H9 (cell line): ENCODE measurements at regions not wholly inside any gene's neighbourhood (a gene's known extent, or its start where the extent isn't known, plus 50 kb on each side); places are given as distances from the start of the nearest gene placed in this dataset.

ENCODE experiments used
- DNase-seq: peaks from one replicate; pipeline ENCODE4 v3.0.0-alpha.2; 2017
- H2AFZ ChIP-seq: one replicate; pipeline ENCODE4 v1.6.1; 2013; ENCODE audit warnings: mild to moderate bottlenecking, low read length, control low read depth, moderate library complexity
- H2AK5ac ChIP-seq: 2 replicates; pipeline ENCODE4 v1.6.1; 2013; ENCODE audit warnings: low read length, control low read depth, mixed read lengths; ENCODE audit not compliant: insufficient read length
- H2BK120ac ChIP-seq: one replicate; pipeline ENCODE4 v1.6.1; 2013; ENCODE audit warnings: low read depth, mild to moderate bottlenecking, low read length, control low read depth, inconsistent platforms; ENCODE audit not compliant: poor library complexity, severe bottlenecking
- H2BK12ac ChIP-seq: 2 replicates; pipeline ENCODE4 v1.6.1; 2013; ENCODE audit warnings: low read length, control low read depth, mixed read lengths, low read depth; ENCODE audit not compliant: insufficient read length
- H2BK15ac ChIP-seq: 2 replicates; pipeline ENCODE4 v1.6.1; 2013; ENCODE audit warnings: low read depth, low read length, control low read depth
- H2BK20ac ChIP-seq: one replicate; pipeline ENCODE4 v1.6.1; 2013; ENCODE audit warnings: low read depth, mild to moderate bottlenecking, low read length, control low read depth, inconsistent platforms; ENCODE audit not compliant: poor library complexity, severe bottlenecking
- H2BK5ac ChIP-seq: 2 replicates; pipeline ENCODE4 v1.6.1; 2013; ENCODE audit warnings: low read length, control low read depth, mixed read lengths; ENCODE audit not compliant: insufficient read length
- H3K14ac ChIP-seq: 2 replicates; pipeline ENCODE4 v1.6.1; 2013; ENCODE audit warnings: low read length, control low read depth; ENCODE audit not compliant: insufficient read depth
- H3K18ac ChIP-seq: 2 replicates; pipeline ENCODE4 v1.6.1; 2013; ENCODE audit warnings: low read depth, mild to moderate bottlenecking, mixed read lengths, low read length, control low read depth; ENCODE audit not compliant: insufficient read length
- H3K23ac ChIP-seq: 2 replicates; pipeline ENCODE4 v1.6.1; 2013; ENCODE audit warnings: low read length, control low read depth, mixed read lengths, low read depth; ENCODE audit not compliant: insufficient read length
- H3K23me2 ChIP-seq: 2 replicates; pipeline ENCODE4 v1.6.1; 2013; ENCODE audit warnings: low read depth, mild to moderate bottlenecking, mixed read lengths, low read length, control low read depth; ENCODE audit not compliant: insufficient read length, poor library complexity, severe bottlenecking
- H3K27ac ChIP-seq: 2 replicates; pipeline ENCODE4 v1.5.1; 2013; ENCODE audit warnings: low read length, control low read depth, mixed read lengths, low read depth; ENCODE audit not compliant: insufficient read length
- H3K27me3 ChIP-seq: 2 replicates; pipeline ENCODE4 v1.6.1; 2013; ENCODE audit warnings: low read length, control low read depth, inconsistent platforms; ENCODE audit not compliant: insufficient read depth
- H3K4ac ChIP-seq: 2 replicates; pipeline ENCODE4 v1.6.1; 2013; ENCODE audit warnings: low read depth, mild to moderate bottlenecking, control low read depth, inconsistent platforms, low read length, moderate library complexity
- H3K4me1 ChIP-seq: 2 replicates; pipeline ENCODE4 v1.6.1; 2013; ENCODE audit warnings: low read length, control low read depth, inconsistent platforms; ENCODE audit not compliant: insufficient read depth
- H3K4me2 ChIP-seq: 2 replicates; pipeline ENCODE4 v1.6.1; 2013; ENCODE audit warnings: low read length, control low read depth, mixed read lengths; ENCODE audit not compliant: insufficient read length, insufficient read depth
- H3K56ac ChIP-seq: 2 replicates; pipeline ENCODE4 v1.6.1; 2013; ENCODE audit warnings: low read depth, mild to moderate bottlenecking, mixed read lengths, low read length, control low read depth; ENCODE audit not compliant: insufficient read length
- H3K79me1 ChIP-seq: 2 replicates; pipeline ENCODE4 v1.6.1; 2013; ENCODE audit warnings: low read depth, mild to moderate bottlenecking, moderate library complexity, low read length, control low read depth, inconsistent platforms; ENCODE audit not compliant: insufficient read depth, poor library complexity, severe bottlenecking
- H3K79me2 ChIP-seq: 2 replicates; pipeline ENCODE4 v1.6.1; 2013; ENCODE audit warnings: low read length, control low read depth, inconsistent platforms; ENCODE audit not compliant: insufficient read depth
- H3K9ac ChIP-seq: 2 replicates; pipeline ENCODE4 v1.6.1; 2013; ENCODE audit warnings: low read length, control low read depth, mixed read lengths; ENCODE audit not compliant: insufficient read length; ENCODE audit errors: extremely low read depth
- H3K9me3 ChIP-seq: one replicate; pipeline ENCODE4 v1.6.1; 2013; ENCODE audit warnings: low read depth, low read length, inconsistent platforms; ENCODE audit not compliant: control insufficient read depth
- H3T11ph ChIP-seq: one replicate; pipeline ENCODE4 v1.6.1; 2013; ENCODE audit warnings: mild to moderate bottlenecking, low read length, control low read depth, inconsistent platforms
- H4K20me1 ChIP-seq: one replicate; pipeline ENCODE4 v1.6.1; 2013; ENCODE audit not compliant: control insufficient read depth, insufficient read length, insufficient read depth
- H4K5ac ChIP-seq: 2 replicates; pipeline ENCODE4 v1.6.1; 2013; ENCODE audit warnings: low read depth, mild to moderate bottlenecking, mixed read lengths, low read length, control low read depth; ENCODE audit not compliant: insufficient read length
- H4K8ac ChIP-seq: replicated peaks from 2 replicates; pipeline ENCODE4 v1.6.1; 2013; ENCODE audit warnings: low read length, control low read depth, mixed read lengths, low read depth; ENCODE audit not compliant: insufficient read length
- H4K91ac ChIP-seq: 2 replicates; pipeline ENCODE4 v1.6.1; 2013; ENCODE audit warnings: low read depth, mild to moderate bottlenecking, moderate library complexity, mixed read lengths, low read length, control low read depth; ENCODE audit not compliant: insufficient read length
- H3K27ac Mint-ChIP-seq, 3 experiments: 2 replicates in 2 of 3; 3 replicates in 1 of 3; pipeline ENCODE4 v1.8.0; 2020 to 2021; ENCODE audit warnings: mixed read lengths in 3 of 3, mild to moderate bottlenecking in 1 of 3, moderate library complexity in 1 of 3
- H3K27me3 Mint-ChIP-seq: 2 replicates; pipeline ENCODE4 v1.8.0; 2021; ENCODE audit warnings: low read depth, mild to moderate bottlenecking, moderate library complexity, mixed read lengths
- H3K36me3 Mint-ChIP-seq, 3 experiments: 2 replicates in 2 of 3; 3 replicates in 1 of 3; pipeline ENCODE4 v1.8.0; 2020 to 2021; ENCODE audit warnings: low read depth in 3 of 3, mixed read lengths in 3 of 3; ENCODE audit not compliant: insufficient read depth in 1 of 3
- H3K4me1 Mint-ChIP-seq, 2 experiments: 2 replicates each; pipeline ENCODE4 v1.8.0; 2020; ENCODE audit warnings: mixed read lengths in 2 of 2
- H3K4me3 Mint-ChIP-seq, 2 experiments: 2 replicates in 1 of 2; 3 replicates in 1 of 2; pipeline ENCODE4 v1.8.0; 2020 to 2021; ENCODE audit warnings: mild to moderate bottlenecking in 2 of 2, mixed read lengths in 2 of 2, moderate library complexity in 1 of 2
- H3K9me3 Mint-ChIP-seq, 2 experiments: 2 replicates in 1 of 2; 3 replicates in 1 of 2; pipeline ENCODE4 v1.8.0; 2020; ENCODE audit warnings: mild to moderate bottlenecking in 2 of 2, mixed read lengths in 2 of 2, moderate library complexity in 1 of 2
- CTCF ChIP-seq: fragments of 200-600 bp; sonication (generic); conservative IDR thresholded peaks from 3 replicates; pipeline ENCODE4 v1.8.0; 2021; ENCODE audit warnings: antibody characterized with exemption, mild to moderate bottlenecking
- WGBS: extraction: QIAGEN DNeasy Blood & Tissue Kit; methylation state at CpG from one replicate; pipeline ENCODE4 v1.1.7; 2013; ENCODE audit warnings: missing lambda C conversion rate, low lambda C conversion rate, mixed read lengths; ENCODE audit not compliant: insufficient read length; ENCODE audit errors: extremely low coverage; 5-methylcytosine and 5-hydroxymethylcytosine counted together

DNA sequence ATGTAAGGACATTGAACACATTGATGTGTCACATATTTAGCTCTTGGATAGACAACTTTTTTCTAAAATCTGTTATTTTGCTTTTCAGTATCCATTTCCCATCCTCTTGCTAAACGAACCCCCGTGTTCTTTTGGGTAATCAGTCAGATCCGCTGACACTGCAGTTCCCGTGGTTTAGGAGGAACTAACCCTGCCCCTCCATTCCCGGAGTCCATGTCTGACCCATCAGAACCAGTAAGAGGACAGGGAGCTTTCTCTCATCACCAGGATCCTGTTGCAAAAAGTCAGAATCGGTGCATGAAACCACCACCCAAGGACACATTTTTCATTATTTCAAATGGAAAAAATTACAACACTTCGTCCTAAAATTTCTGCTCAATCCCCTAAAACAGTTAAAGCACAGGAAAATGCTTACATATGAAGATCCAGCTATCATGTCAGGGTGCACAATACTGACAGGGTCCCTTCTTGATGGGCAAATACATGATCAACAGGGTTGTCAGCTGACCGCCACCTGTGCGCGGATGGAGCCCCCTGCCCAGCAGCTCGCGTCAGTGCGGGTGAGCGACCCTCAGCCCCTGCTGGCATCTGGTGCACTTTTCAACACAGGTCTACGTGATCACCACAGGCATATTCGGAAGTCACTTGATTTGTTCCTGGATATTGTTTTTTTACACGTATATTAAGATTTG is 276.8 kb downstream of the ADGRD1 start:
- Histone ChIP-seq H2AFZ (no peak overlapping the region), H3K23ac (no peak overlapping the region), H4K91ac (no peak overlapping the region), H3K4ac (no peak overlapping the region), H3K9ac (no peak overlapping the region), H4K5ac (no peak overlapping the region), H2BK120ac (no peak overlapping the region), H4K20me1 (no peaks in the 10 kb centered on the region), H3T11ph (no peak overlapping the region), H2BK20ac (no peak overlapping the region), H3K4me2 (no peak overlapping the region), H2AK5ac (no peak overlapping the region), H4K8ac (no peak overlapping the region), H3K4me1 (peaks cover 3% of the 10 kb centered on the region), H2BK5ac (no peak overlapping the region), H3K23me2 (no peaks in the 10 kb centered on the region), H3K27me3 (no peaks in the 10 kb centered on the region), H3K14ac (no peak overlapping the region), H3K18ac (no peak overlapping the region), H3K9me3 (no peaks in the 10 kb centered on the region), H3K79me2 (no peaks in the 10 kb centered on the region), H3K79me1 (no peaks in the 10 kb centered on the region), H3K56ac (no peak overlapping the region), H2BK12ac (no peak overlapping the region), H3K27ac (no peak overlapping the region), H2BK15ac (no peak overlapping the region)
- Mint-ChIP-seq H3K4me3 (no peak overlapping the region), H3K27me3 (peaks cover 4% of the 10 kb centered on the region; the same call in 1 of the 2 replicates), H3K27ac (peak overlapping the region in 1 of 3 experiments; percentile 98; a peak in 2 of 7 replicates), H3K4me1 (peaks cover 31 to 34% of the 10 kb centered on the region in 2 experiments), H3K36me3 (peaks cover 4 to 9% (median 7%) of the 10 kb centered on the region in 3 experiments; a peak in 6 of 7 replicates), H3K9me3 (peaks cover 8 to 13% of the 10 kb centered on the region in 2 experiments)
- no peak for DNase-seq
- no CpG with 5 or more reads among the region's 17 CpGs for WGBS
- peak; percentile 29; the same call in 1 of the 3 replicates for TF ChIP-seq CTCF
